Endothelial cell of umbilical vein (primary cell): ENCODE measurements at regions not wholly inside any gene's neighbourhood (a gene's known extent, or its start where the extent isn't known, plus 50 kb on each side); places are given as distances from the start of the nearest gene placed in this dataset.

Experiments used
- BruUV-seq: library from RNA; stranded (reverse); fragments of 400-500 nt; replicated peaks from 2 replicates; lab custom pipeline; 2021; lab: Mats Ljungman, UMichigan
- CTCF ChIA-PET: fragments of 300-600, 350-600 bp; sonication (Branson Sonifier 250); formaldehyde crosslinking; loops from one replicate; lab custom pipeline; 2021; ENCODE audit warnings: antibody characterized with exemption, inconsistent platforms; lab: Charles Lee
- POLR2A ChIA-PET: fragments of 300-600, 350-600 bp; sonication (Branson Sonifier 250); formaldehyde crosslinking; loops from one replicate; lab custom pipeline; 2021; ENCODE audit warnings: antibody characterized with exemption, inconsistent platforms; lab: Charles Lee
- DNase-seq: peaks from one replicate; pipeline ENCODE4 v3.0.0-alpha.2; 2011; ENCODE audit warnings: low read depth, low spot score
- FAIRE-seq: peaks from 2 replicates; lab custom pipeline; 2011; peaks lifted over from hg19 to GRCh38; lab: Jason Lieb, UNC
- H2AFZ ChIP-seq: 2 replicates; pipeline ENCODE4 v1.6.0; 2012; ENCODE audit warnings: low read depth, low read length, control low read depth, inconsistent platforms
- H3K27ac ChIP-seq: 2 replicates; pipeline ENCODE4 v1.5.1; 2011; ENCODE audit warnings: low read depth, mild to moderate bottlenecking, control low read depth, low read length, moderate library complexity; ENCODE audit not compliant: insufficient read depth
- H3K27me3 ChIP-seq, 2 experiments: 2 replicates each; pipeline versions ENCODE4 v1.6.0 to v1.6.1; 2011; ENCODE audit warnings: low read length in 2 of 2, mixed read lengths in 1 of 2; ENCODE audit not compliant: control insufficient read depth in 2 of 2, insufficient read depth in 2 of 2
- H3K36me3 ChIP-seq, 2 experiments: 2 replicates in 1 of 2; 3 replicates in 1 of 2; pipeline ENCODE4 v1.5.1; 2011; ENCODE audit warnings: low read length in 2 of 2, mild to moderate bottlenecking in 1 of 2, moderate library complexity in 1 of 2; ENCODE audit not compliant: control insufficient read depth in 2 of 2, insufficient read depth in 2 of 2; ENCODE audit errors: extremely low read depth in 1 of 2
- H3K4me1 ChIP-seq: 3 replicates; pipeline ENCODE4 v1.5.1; 2011; ENCODE audit warnings: mild to moderate bottlenecking, low read length; ENCODE audit not compliant: control insufficient read depth, insufficient read depth; ENCODE audit errors: extremely low read depth
- H3K4me2 ChIP-seq: 2 replicates; pipeline ENCODE4 v1.6.1; 2011; ENCODE audit warnings: low read length, control low read depth, mixed read lengths; ENCODE audit not compliant: insufficient read depth
- H3K4me3 ChIP-seq, 3 experiments: fragments of 200-600 bp in 1 of 3; sonication (generic), shearing (Covaris generic) in 1 of 3; replicated peaks in 1 of 3; 2 replicates each; pipeline ENCODE4 v1.5.1; 2011 to 2016; ENCODE audit warnings: control low read depth in 3 of 3, low read length in 3 of 3, mild to moderate bottlenecking in 2 of 3, inconsistent platforms in 1 of 3, low read depth in 1 of 3, moderate library complexity in 1 of 3; ENCODE audit not compliant: insufficient read depth in 1 of 3
- H3K79me2 ChIP-seq: 2 replicates; pipeline ENCODE4 v1.6.0; 2012; ENCODE audit warnings: low read length, inconsistent platforms; ENCODE audit not compliant: control insufficient read depth, insufficient read depth
- H3K9ac ChIP-seq: replicated peaks from 2 replicates; pipeline ENCODE3; 2011; ENCODE audit warnings: low read length, control low read depth; ENCODE audit not compliant: insufficient read depth; ENCODE audit errors: extremely low read depth
- H3K9me1 ChIP-seq: replicated peaks from 3 replicates; pipeline ENCODE4 v1.6.0; 2011; ENCODE audit warnings: mild to moderate bottlenecking, low read length; ENCODE audit not compliant: control insufficient read depth, insufficient read depth; ENCODE audit errors: extremely low read depth
- H3K9me3 ChIP-seq: replicated peaks from 2 replicates; pipeline ENCODE4 v1.5.1; 2012; ENCODE audit warnings: low read length, inconsistent platforms; ENCODE audit not compliant: control insufficient read depth, insufficient read depth
- H4K20me1 ChIP-seq: replicated peaks from 2 replicates; pipeline ENCODE3; 2011; ENCODE audit warnings: mild to moderate bottlenecking, low read length; ENCODE audit not compliant: control insufficient read depth, insufficient read depth; ENCODE audit errors: extremely low read depth
- CTCF ChIP-seq, 2 donors: IDR thresholded peaks; 1 replicate in 1 of 2; 2 replicates in 1 of 2; pipeline ENCODE4 v1.5.1; 2011; ENCODE audit warnings: low read length in 2 of 2, mild to moderate bottlenecking in 2 of 2, moderate library complexity in 2 of 2, control low read depth in 1 of 2, inconsistent platforms in 1 of 2, low read depth in 1 of 2; ENCODE audit not compliant: insufficient read depth in 1 of 2; ENCODE audit errors: extremely low read depth in 1 of 2
- EZH2 ChIP-seq: IDR thresholded peaks from 2 replicates; pipeline ENCODE4 v1.6.1; 2012; ENCODE audit warnings: borderline replicate concordance, low read depth, mild to moderate bottlenecking, moderate library complexity, low read length, inconsistent platforms; ENCODE audit not compliant: severe bottlenecking
- FOS ChIP-seq: IDR thresholded peaks from 2 replicates; pipeline ENCODE4 v1.6.1; 2011; ENCODE audit warnings: mild to moderate bottlenecking, low read length, moderate library complexity, borderline replicate concordance; ENCODE audit not compliant: insufficient read depth
- GATA2 ChIP-seq: IDR thresholded peaks from 2 replicates; pipeline ENCODE4 v1.7.0; 2011; ENCODE audit warnings: low read depth, mild to moderate bottlenecking, moderate library complexity, mixed read lengths, low read length; ENCODE audit not compliant: insufficient read length, insufficient read depth
- JUN ChIP-seq: IDR thresholded peaks from 2 replicates; pipeline ENCODE4 v1.6.1; 2011; ENCODE audit warnings: borderline replicate concordance, low read depth; ENCODE audit not compliant: insufficient read length, insufficient read depth
- MAX ChIP-seq: IDR thresholded peaks from 2 replicates; pipeline ENCODE4 v1.6.1; 2011; ENCODE audit not compliant: insufficient read depth, insufficient read length
- MYC ChIP-seq: IDR thresholded peaks from one replicate; pipeline ENCODE4 v1.6.1; 2011; ENCODE audit warnings: mild to moderate bottlenecking, low read depth, low read length
- POLR2A ChIP-seq: IDR thresholded peaks from 2 replicates; pipeline ENCODE4 v1.6.1; 2012; ENCODE audit warnings: low read depth, mild to moderate bottlenecking, control low read depth, low read length
- POLR2AphosphoS5 ChIP-seq: IDR thresholded peaks from 2 replicates; pipeline ENCODE4 v1.6.1; 2012; ENCODE audit warnings: low read depth, mild to moderate bottlenecking, control low read depth, low read length, moderate library complexity; ENCODE audit not compliant: insufficient read depth
- dilution Hi-C: fragments of 300-500 bp; cut with MboI; formaldehyde crosslinking; loops from one replicate; pipeline ENCODE4 v1.15.0; 2019; ENCODE audit warnings: low sequenced_read_pairs; ENCODE audit not compliant: extremely low pct_ligation_motif_present
- intact Hi-C: fragments of 100-400 bp; cut with micrococcal nuclease; formaldehyde crosslinking; loops from one replicate; pipeline ENCODE4 v1.10.0; 2022

GRCh38 chr14:49366416-49366815 lies 219.8 kb downstream of the RPS29 start:
- H3K36me3 ChIP-seq = no peaks in the 10 kb centered on the region
- DNase-seq (no peak), FAIRE-seq (no peak)
- no peak overlapping the region for H2AFZ ChIP-seq
- H3K9me1 ChIP-seq = no peaks in the 10 kb centered on the region
- dilution Hi-C loops (no loop called here), intact Hi-C loops (no loop called here)
- BruUV-seq = no TSS peak
- no peak overlapping the region for H3K4me2 ChIP-seq
- H3K79me2 ChIP-seq = no peaks in the 10 kb centered on the region
- ChIA-PET POLR2A (no interaction called here), CTCF (no interaction called here)
- H3K4me3 ChIP-seq = no peak overlapping the region
- H4K20me1 ChIP-seq = no peaks in the 10 kb centered on the region
- TF ChIP-seq CTCF (IDR thresholded peaks at IDR 0.05; ENCODE audit: extremely low read depth in 1 of 2, insufficient read depth in 1 of 2, low read depth in 1 of 2, low read length in 2 of 2) (no peak), JUN (no peak), POLR2A (no peak), MAX (no peak), MYC (no peak), FOS (no peak), POLR2AphosphoS5 (no peak), EZH2 (no peak), GATA2 (no peak)
- no peaks in the 10 kb centered on the region for H3K4me1 ChIP-seq
- no peak overlapping the region for H3K27ac ChIP-seq
- no peak overlapping the region for H3K9ac ChIP-seq
- H3K9me3 ChIP-seq = no peaks in the 10 kb centered on the region
- H3K27me3 ChIP-seq = no peaks in the 10 kb centered on the region
